ENCODE measurements at regions not wholly inside any gene's neighbourhood (a gene's known extent, or its start where the extent isn't known, plus 50 kb on each side); places are given as distances from the start of the nearest gene placed in this dataset.

DNA sequence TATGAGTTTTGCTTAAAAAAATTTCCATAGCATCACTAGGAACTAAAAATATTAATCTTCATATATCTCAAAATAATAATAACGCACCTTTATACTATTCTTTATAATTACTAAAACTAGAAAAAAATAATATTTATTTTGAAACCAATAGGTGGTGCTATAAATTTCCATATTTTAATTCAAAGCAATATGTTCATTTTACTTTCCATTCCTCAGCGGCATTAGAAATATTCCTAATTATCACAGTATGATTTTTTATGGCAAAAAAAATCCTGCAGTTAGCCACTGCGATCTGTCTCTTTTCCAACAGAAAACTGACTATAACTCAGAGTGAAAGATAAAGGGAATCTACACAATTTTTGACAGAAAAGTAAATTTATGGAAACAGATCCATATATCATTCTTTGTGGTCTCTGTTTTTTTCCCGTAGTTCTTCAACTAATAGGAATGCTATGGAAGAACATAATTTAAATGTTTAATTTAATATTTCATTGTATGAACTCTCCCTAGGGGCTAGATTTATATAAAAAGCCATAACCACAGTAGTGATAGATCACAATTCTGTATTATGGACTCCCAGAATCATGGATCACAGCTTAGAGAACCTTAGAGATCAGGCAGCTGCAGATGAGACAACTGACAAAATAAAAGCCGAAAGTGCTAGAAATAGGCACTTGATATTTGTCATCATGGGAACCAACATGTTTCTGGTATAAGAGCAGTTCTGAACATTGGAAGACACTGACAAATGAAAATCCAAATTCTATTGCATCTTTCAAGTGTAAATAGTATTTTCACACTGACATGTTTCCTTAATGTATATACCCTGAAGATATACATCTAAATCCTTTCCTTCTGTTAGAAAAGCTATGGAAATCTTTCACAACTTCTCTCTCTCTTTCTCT is 167.7 kb upstream of the MPDZ start:
- H3K36me3 ChIP-seq (replicated peaks in 1 of 2; ENCODE audit: control extremely low read depth in 1 of 2, control insufficient read depth in 1 of 2, extremely low read depth in 1 of 2, insufficient read depth in 2 of 2, low read length in 1 of 2), result no peaks in the 10 kb centered on the region
- H3K9me3 Mint-ChIP-seq (ENCODE audit: insufficient read depth), result no peaks in the 10 kb centered on the region
- H3K27me3 Mint-ChIP-seq, result no peaks in the 10 kb centered on the region
- H3K9ac ChIP-seq (ENCODE audit: low read length), result no peak overlapping the region
- no peaks in the 10 kb centered on the region for H4K20me1 ChIP-seq (ENCODE audit: control insufficient read depth, insufficient read depth, low read length, poor library complexity, severe bottlenecking)
- intact Hi-C loops (cut with micrococcal nuclease), result no loop called here
- no peaks in the 10 kb centered on the region for H3K79me2 ChIP-seq (ENCODE audit: control insufficient read depth, insufficient read depth, low read length)
- H3K4me1 Mint-ChIP-seq, result no peaks in the 10 kb centered on the region
- POLR2A ChIA-PET, result no interaction called here
- no peak for ATAC-seq (ENCODE audit: low read depth)
- WGBS (ENCODE audit: insufficient coverage), result no CpG with 5 or more reads among the region's 5 CpGs
- H2AFZ ChIP-seq (ENCODE audit: insufficient read depth, low read depth, low read length, poor library complexity, severe bottlenecking), result no peak overlapping the region
- H3K27ac ChIP-seq (ENCODE audit: low read length in 2 of 2), result no peak overlapping the region
- H3K4me3 ChIP-seq (ENCODE audit: control extremely low read depth in 1 of 5, extremely low read depth in 1 of 5, insufficient read depth in 1 of 5, low read depth in 2 of 5, low read length in 4 of 5), result no peak overlapping the region
- TF ChIP-seq EZH2 (IDR thresholded peaks at IDR 0.05; ENCODE audit: borderline replicate concordance, insufficient read depth, low read depth, low read length, poor library complexity, severe bottlenecking), result no peak
- TF ChIP-seq, protein P1, sequence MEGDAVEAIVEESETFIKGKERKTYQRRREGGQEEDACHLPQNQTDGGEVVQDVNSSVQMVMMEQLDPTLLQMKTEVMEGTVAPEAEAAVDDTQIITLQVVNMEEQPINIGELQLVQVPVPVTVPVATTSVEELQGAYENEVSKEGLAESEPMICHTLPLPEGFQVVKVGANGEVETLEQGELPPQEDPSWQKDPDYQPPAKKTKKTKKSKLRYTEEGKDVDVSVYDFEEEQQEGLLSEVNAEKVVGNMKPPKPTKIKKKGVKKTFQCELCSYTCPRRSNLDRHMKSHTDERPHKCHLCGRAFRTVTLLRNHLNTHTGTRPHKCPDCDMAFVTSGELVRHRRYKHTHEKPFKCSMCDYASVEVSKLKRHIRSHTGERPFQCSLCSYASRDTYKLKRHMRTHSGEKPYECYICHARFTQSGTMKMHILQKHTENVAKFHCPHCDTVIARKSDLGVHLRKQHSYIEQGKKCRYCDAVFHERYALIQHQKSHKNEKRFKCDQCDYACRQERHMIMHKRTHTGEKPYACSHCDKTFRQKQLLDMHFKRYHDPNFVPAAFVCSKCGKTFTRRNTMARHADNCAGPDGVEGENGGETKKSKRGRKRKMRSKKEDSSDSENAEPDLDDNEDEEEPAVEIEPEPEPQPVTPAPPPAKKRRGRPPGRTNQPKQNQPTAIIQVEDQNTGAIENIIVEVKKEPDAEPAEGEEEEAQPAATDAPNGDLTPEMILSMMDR (IDR thresholded peaks at IDR 0.05), result no peak
- H3K9me3 ChIP-seq (ENCODE audit: control extremely low read depth in 1 of 3, control insufficient read depth in 2 of 3, insufficient read depth in 1 of 3, low read length in 2 of 3), result no peaks in the 10 kb centered on the region
- H3K27me3 ChIP-seq (replicated peaks in 1 of 4; ENCODE audit: control extremely low read depth in 1 of 4, control insufficient read depth in 3 of 4, insufficient read depth in 4 of 4, low read length in 3 of 4), result no peaks in the 10 kb centered on the region
- H3K27ac Mint-ChIP-seq, result no peak overlapping the region
- H3K4me3 Mint-ChIP-seq, result no peak overlapping the region
- DNase-seq, result no peak
- H3K4me1 ChIP-seq (ENCODE audit: control insufficient read depth in 2 of 2, insufficient read depth in 2 of 2, low read length in 2 of 2), result no peaks in the 10 kb centered on the region
- H3K4me2 ChIP-seq (replicated peaks; ENCODE audit: low read depth, low read length, poor library complexity, severe bottlenecking), result no peak overlapping the region
- CTCF ChIA-PET, result no interaction called here

DNA sequence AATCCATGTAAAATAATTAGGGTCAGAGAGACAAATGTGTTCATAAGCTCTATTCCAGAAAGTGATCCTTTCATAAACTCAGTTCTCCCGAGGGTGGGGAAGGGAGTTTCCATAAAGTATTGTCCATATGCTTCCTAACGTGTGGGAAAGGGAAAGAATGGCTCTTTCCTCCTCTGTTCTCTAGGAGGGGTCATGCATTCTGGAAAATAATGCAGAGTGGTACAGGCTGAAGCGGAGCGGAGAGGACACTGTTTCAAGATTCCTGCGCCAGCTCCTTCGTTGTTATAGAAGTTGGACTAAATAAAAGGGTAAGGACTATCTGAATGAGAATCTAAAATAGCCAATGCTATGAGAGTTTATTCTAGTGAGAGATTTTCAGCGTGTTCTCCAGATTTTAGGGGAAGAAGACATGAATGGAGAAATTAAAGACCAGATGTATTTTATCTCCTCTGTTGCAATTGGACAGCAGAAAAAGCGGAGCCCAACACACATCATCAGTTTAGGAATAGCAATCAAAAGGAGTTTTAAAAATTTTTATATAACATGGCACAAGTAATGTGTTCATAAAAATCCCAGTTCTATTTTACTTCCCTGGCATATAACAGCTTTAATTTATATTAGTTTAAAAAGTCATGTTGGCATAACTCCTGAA is 166.9 kb upstream of the MPDZ start:
- CTCF ChIA-PET, result no interaction called here
- Histone ChIP-seq H3K27me3 (replicated peaks in 1 of 4; ENCODE audit: control extremely low read depth in 1 of 4, control insufficient read depth in 3 of 4, insufficient read depth in 4 of 4, low read length in 3 of 4) (no peaks in the 10 kb centered on the region), H3K9me3 (ENCODE audit: control extremely low read depth in 1 of 3, control insufficient read depth in 2 of 3, insufficient read depth in 1 of 3, low read length in 2 of 3) (no peaks in the 10 kb centered on the region), H4K20me1 (ENCODE audit: control insufficient read depth, insufficient read depth, low read length, poor library complexity, severe bottlenecking) (no peaks in the 10 kb centered on the region), H3K79me2 (ENCODE audit: control insufficient read depth, insufficient read depth, low read length) (no peaks in the 10 kb centered on the region), H3K4me3 (ENCODE audit: control extremely low read depth in 1 of 5, extremely low read depth in 1 of 5, insufficient read depth in 1 of 5, low read depth in 2 of 5, low read length in 4 of 5) (no peak overlapping the region), H3K4me1 (ENCODE audit: control insufficient read depth in 2 of 2, insufficient read depth in 2 of 2, low read length in 2 of 2) (no peaks in the 10 kb centered on the region), H3K36me3 (replicated peaks in 1 of 2; ENCODE audit: control extremely low read depth in 1 of 2, control insufficient read depth in 1 of 2, extremely low read depth in 1 of 2, insufficient read depth in 2 of 2, low read length in 1 of 2) (no peaks in the 10 kb centered on the region), H3K27ac (ENCODE audit: low read length in 2 of 2) (no peak overlapping the region), H3K9ac (ENCODE audit: low read length) (no peak overlapping the region), H2AFZ (ENCODE audit: insufficient read depth, low read depth, low read length, poor library complexity, severe bottlenecking) (no peak overlapping the region), H3K4me2 (replicated peaks; ENCODE audit: low read depth, low read length, poor library complexity, severe bottlenecking) (no peak overlapping the region)
- Mint-ChIP-seq H3K9me3 (ENCODE audit: insufficient read depth) (no peaks in the 10 kb centered on the region), H3K27me3 (no peaks in the 10 kb centered on the region), H3K27ac (no peak overlapping the region), H3K4me1 (no peaks in the 10 kb centered on the region), H3K4me3 (no peak overlapping the region)
- 89% methylated on average over 2 of the region's 8 CpGs for WGBS (ENCODE audit: insufficient coverage)
- TF ChIP-seq EZH2 (IDR thresholded peaks at IDR 0.05; ENCODE audit: borderline replicate concordance, insufficient read depth, low read depth, low read length, poor library complexity, severe bottlenecking), result no peak
- TF ChIP-seq, protein P1 (IDR thresholded peaks at IDR 0.05), result no peak
- POLR2A ChIA-PET, result no interaction called here
- intact Hi-C loops (cut with micrococcal nuclease), result no loop called here
- ATAC-seq (ENCODE audit: low read depth) (no peak), DNase-seq (no peak)

Measured in B cell (primary cell).